GM23248 (cell line): ENCODE measurements at regions not wholly inside any gene's neighbourhood (a gene's known extent, or its start where the extent isn't known, plus 50 kb on each side); places are given as distances from the start of the nearest gene placed in this dataset.

Experiments used
- EZH2 ChIP-seq: fragments of 200-600 bp; sonication (generic); IDR thresholded peaks from 2 replicates; pipeline ENCODE4 v1.6.1; 2018; ENCODE audit warnings: antibody characterized with exemption, mild to moderate bottlenecking; ENCODE audit not compliant: insufficient read depth, poor library complexity, severe bottlenecking
- EZH2phosphoT487 ChIP-seq: fragments of 200-600 bp; sonication (generic); IDR thresholded peaks from 2 replicates; pipeline ENCODE4 v1.6.1; 2018; ENCODE audit warnings: antibody characterized with exemption, moderate library complexity, mild to moderate bottlenecking, low read depth; ENCODE audit not compliant: insufficient read depth

GRCh38 chr4:104066533-104066932, 346.7 kb upstream of the TACR3 start:
- no peak for TF ChIP-seq EZH2phosphoT487
- TF ChIP-seq EZH2: no peak
